Sigmoid colon (tissue), 6 donors: ENCODE measurements at regions not wholly inside any gene's neighbourhood (a gene's known extent, or its start where the extent isn't known, plus 50 kb on each side); places are given as distances from the start of the nearest gene placed in this dataset.
A peak's percentile ranks its signal among the peaks of the same experiment; 100 is the strongest.

Source experiments
- DNase-seq: peaks from one replicate; pipeline ENCODE4 v3.0.0-alpha.2; 2019
- H3K27ac ChIP-seq, 4 donors: fragments of 200-600 bp; sonication (generic); one replicate each; pipeline ENCODE4 v1.5.1; 2016 to 2019; ENCODE audit warnings: mild to moderate bottlenecking in 1 of 4
- H3K27me3 ChIP-seq, 3 donors: fragments of 200-600 bp; sonication (generic); one replicate each; pipeline ENCODE4 v1.5.1; 2019; ENCODE audit warnings: mild to moderate bottlenecking in 1 of 3
- H3K36me3 ChIP-seq, 4 donors: fragments of 200-600 bp; sonication (generic); one replicate each; pipeline ENCODE4 v1.5.1; 2016 to 2019
- H3K4me1 ChIP-seq, 4 donors: fragments of 200-600 bp; sonication (generic); one replicate each; pipeline ENCODE4 v1.5.1; 2017 to 2019
- H3K4me3 ChIP-seq, 4 donors: fragments of 200-600 bp; sonication (generic); one replicate each; pipeline ENCODE4 v1.5.1; 2017 to 2019; ENCODE audit warnings: mild to moderate bottlenecking in 2 of 4, moderate library complexity in 1 of 4
- H3K9me3 ChIP-seq, 4 donors: fragments of 200-600 bp in 3 of 4; sonication (generic) in 3 of 4; one replicate each; pipeline versions ENCODE4 v1.5.1 to v1.6.1; 2013 to 2019
- CTCF ChIP-seq, 4 experiments: fragments of 450-650 bp in 3 of 4; fragments of 200-600 bp in 1 of 4; IDR thresholded peaks; one replicate each; pipeline ENCODE4 v1.5.1; 2016 to 2019; ENCODE audit warnings: antibody characterized with exemption in 4 of 4, mild to moderate bottlenecking in 3 of 4, moderate library complexity in 2 of 4
- EP300 ChIP-seq, 4 donors: sonication (generic); formaldehyde crosslinking; IDR thresholded peaks; one replicate each; pipeline ENCODE4 v1.6.1; 2017; ENCODE audit warnings: antibody characterized with exemption in 4 of 4
- POLR2A ChIP-seq, 2 donors: fragments of 450-650 bp; IDR thresholded peaks; one replicate each; pipeline ENCODE4 v1.6.1; 2016; ENCODE audit warnings: antibody characterized with exemption in 2 of 2, mild to moderate bottlenecking in 2 of 2, moderate library complexity in 2 of 2
- POLR2AphosphoS5 ChIP-seq, 4 donors: sonication (generic); formaldehyde crosslinking; IDR thresholded peaks; one replicate each; pipeline ENCODE4 v1.6.1; 2017; ENCODE audit warnings: antibody characterized with exemption in 4 of 4
- WGBS, 2 donors: extraction: QIAGEN DNeasy Blood & Tissue Kit; methylation state at CpG; one replicate each; pipeline ENCODE4 v1.1.7; 2013; 5-methylcytosine and 5-hydroxymethylcytosine counted together
- intact Hi-C: fragments of 100-400 bp; cut with DNase I; formaldehyde crosslinking; loops from one replicate; pipeline ENCODE4 v1.15.1; 2023
- donor health status: healthy with polysubstance abuse.
- donor health status: healthy.

GRCh38 chr6:163725008-163725941 is 310.8 kb downstream of the QKI start:
- TF ChIP-seq POLR2A (IDR thresholded peaks at IDR 0.05) (no peak), CTCF (IDR thresholded peaks at IDR 0.05) (no peak), POLR2AphosphoS5 (IDR thresholded peaks at IDR 0.05) (no peak), EP300 (IDR thresholded peaks at IDR 0.05) (no peak)
- no peak overlapping the region for H3K27ac ChIP-seq
- H3K9me3 ChIP-seq = no peaks in the 10 kb centered on the region
- H3K36me3 ChIP-seq = no peaks in the 10 kb centered on the region
- no peaks in the 10 kb centered on the region for H3K4me1 ChIP-seq
- no peak overlapping the region for H3K4me3 ChIP-seq
- intact Hi-C loops = no loop called here
- no peaks in the 10 kb centered on the region for H3K27me3 ChIP-seq
- WGBS, 2 donors = 75 to 87% methylated on average over 19 of the region's 19 CpGs
- DNase-seq = peak; percentile 46

- H3K4me3 ChIP-seq = no peak overlapping the region
- 72 to 86% methylated on average over 8 of the region's 8 CpGs for WGBS, 2 donors
- H3K4me1 ChIP-seq = no peaks in the 10 kb centered on the region
- no peak overlapping the region for H3K27ac ChIP-seq
- no peaks in the 10 kb centered on the region for H3K9me3 ChIP-seq
- no peaks in the 10 kb centered on the region for H3K27me3 ChIP-seq
- intact Hi-C loops = no loop called here
- DNase-seq = peak; percentile 54
- H3K36me3 ChIP-seq = no peaks in the 10 kb centered on the region
- no peak for TF ChIP-seq EP300 (IDR thresholded peaks at IDR 0.05)
- no peak for TF ChIP-seq CTCF (IDR thresholded peaks at IDR 0.05)
Measured at GRCh38 chr6:163724196-163724595, 309.7 kb downstream of the QKI start.

DNA sequence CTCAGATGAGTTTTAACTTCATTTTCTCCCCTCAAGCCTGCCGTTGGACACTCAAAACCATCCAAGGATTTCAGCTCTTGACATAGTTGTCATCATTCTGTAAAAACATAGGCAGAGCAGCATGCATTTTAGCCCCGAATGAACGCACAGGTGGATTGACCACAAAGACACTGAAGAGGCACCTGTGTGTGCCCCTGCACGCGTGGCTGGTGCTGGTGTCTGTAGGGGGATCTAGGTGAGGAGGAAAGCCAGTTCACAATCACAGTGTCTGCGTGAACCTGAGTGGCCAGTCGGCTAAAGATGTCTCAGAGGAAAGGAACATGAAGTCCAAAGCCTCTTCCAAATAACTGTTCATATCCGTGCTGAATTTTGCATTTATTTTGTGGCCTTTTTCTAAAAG is 309.2 kb downstream of the QKI start:
- Histone ChIP-seq H3K4me1 (no peaks in the 10 kb centered on the region), H3K4me3 (no peak overlapping the region), H3K36me3 (no peaks in the 10 kb centered on the region), H3K9me3 (no peaks in the 10 kb centered on the region), H3K27ac (no peak overlapping the region), H3K27me3 (no peaks in the 10 kb centered on the region)
- no peak for TF ChIP-seq CTCF (IDR thresholded peaks at IDR 0.05)
- TF ChIP-seq POLR2AphosphoS5 (IDR thresholded peaks at IDR 0.05) = no peak
- TF ChIP-seq POLR2A (IDR thresholded peaks at IDR 0.05) = no peak
- TF ChIP-seq EP300 (IDR thresholded peaks at IDR 0.05) = no peak
- no peak for DNase-seq
- intact Hi-C loops = no loop called here
- 86 to 90% methylated on average over 8 of the region's 8 CpGs for WGBS, 2 donors

DNA sequence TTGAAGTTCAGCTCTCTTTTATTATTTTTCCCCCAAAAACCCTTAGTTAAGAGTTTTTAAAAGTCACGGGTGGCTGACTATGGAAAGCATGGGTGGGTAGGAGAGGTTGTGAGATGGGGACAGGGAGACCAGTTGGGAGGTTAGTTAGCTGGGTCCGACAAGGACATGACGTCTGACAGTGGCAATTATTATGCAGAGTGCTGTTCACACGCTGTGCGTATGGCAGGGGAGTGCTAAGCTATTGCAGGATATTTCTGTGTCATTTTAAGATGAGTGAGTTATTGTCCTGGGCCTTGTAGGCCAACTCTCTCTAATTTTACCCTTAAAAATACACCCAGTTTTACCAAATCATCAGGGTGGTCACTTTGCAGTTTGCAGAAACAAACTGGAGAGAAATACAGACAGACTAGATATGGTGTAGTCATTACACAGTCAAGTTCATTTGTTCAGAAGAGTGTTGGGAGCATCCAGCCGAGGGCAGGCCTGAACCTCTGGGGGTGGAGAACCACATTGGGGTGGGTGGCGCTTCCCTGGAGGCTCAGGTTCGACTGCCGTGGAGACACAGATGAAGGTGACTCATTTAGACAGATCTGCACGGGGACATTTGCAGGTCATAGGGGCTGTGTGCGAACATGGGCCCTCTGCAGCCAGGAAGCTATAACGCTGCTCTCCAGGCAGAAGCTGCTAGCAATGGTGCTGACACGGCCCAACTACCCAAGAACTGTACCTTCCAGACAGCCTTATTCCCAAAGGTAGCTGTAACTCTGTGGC is 307.6 kb downstream of the QKI start:
- Histone ChIP-seq H3K27me3 (no peaks in the 10 kb centered on the region), H3K4me3 (no peak overlapping the region), H3K4me1 (no peaks in the 10 kb centered on the region), H3K27ac (no peak overlapping the region), H3K9me3 (no peaks in the 10 kb centered on the region), H3K36me3 (no peaks in the 10 kb centered on the region)
- DNase-seq = peak; percentile 14
- no peak for TF ChIP-seq POLR2AphosphoS5 (IDR thresholded peaks at IDR 0.05)
- TF ChIP-seq CTCF (IDR thresholded peaks at IDR 0.05) = no peak
- no peak for TF ChIP-seq EP300 (IDR thresholded peaks at IDR 0.05)
- WGBS, 2 donors = 84 to 90% methylated on average over 13 of the region's 13 CpGs
- intact Hi-C loops = no loop called here
